ENCODE measurements at regions not wholly inside any gene's neighbourhood (a gene's known extent, or its start where the extent isn't known, plus 50 kb on each side); places are given as distances from the start of the nearest gene placed in this dataset.

- WGBS, result 70% methylated on average over 20 of the region's 24 CpGs
- Histone ChIP-seq H3K4ac (ENCODE audit: low read depth in 1 of 2, low read length in 2 of 2) (peak overlapping the region in 1 of 2 experiments; percentile 39), H3K27ac (ENCODE audit: low read length, poor library complexity, severe bottlenecking) (peak overlapping the region; percentile 91), H2AFZ (ENCODE audit: low read depth, low read length) (no peak overlapping the region), H2BK12ac (ENCODE audit: low read length in 2 of 2) (peak overlapping the region in 1 of 2 experiments; percentile 92), H4K8ac (ENCODE audit: low read length) (no peak overlapping the region), H3K23ac (ENCODE audit: low read length in 2 of 2) (no peak overlapping the region), H3K4me2 (ENCODE audit: low read length, poor library complexity, severe bottlenecking) (peak overlapping the region; percentile 60), H4K91ac (ENCODE audit: low read length) (peak overlapping the region; percentile 79), H2BK15ac (ENCODE audit: low read depth, poor library complexity, severe bottlenecking) (no peak overlapping the region), H3K9me3 (ENCODE audit: control insufficient read depth, low read length) (no peaks in the 10 kb centered on the region), H2BK5ac (ENCODE audit: low read depth, low read length, poor library complexity, severe bottlenecking) (peak overlapping the region; percentile 91), H3K27me3 (ENCODE audit: control insufficient read depth in 1 of 2, insufficient read depth in 1 of 2, low read length in 2 of 2) (peaks cover 0 to 75% of the 10 kb centered on the region in 2 experiments), H3K4me3 (ENCODE audit: insufficient read depth in 1 of 2, low read depth in 1 of 2, low read length in 2 of 2) (no peak overlapping the region), H3K9ac (ENCODE audit: low read length) (no peak overlapping the region), H3K4me1 (ENCODE audit: control insufficient read depth, insufficient read depth, low read depth, low read length) (peaks cover 24% of the 10 kb centered on the region), H3K36me3 (ENCODE audit: control insufficient read depth in 1 of 2, insufficient read depth in 2 of 2, low read depth in 1 of 2, low read length in 2 of 2) (peaks cover 0 to 8% of the 10 kb centered on the region in 2 experiments), H2BK120ac (ENCODE audit: low read depth, low read length) (no peak overlapping the region), H2AK5ac (ENCODE audit: low read length, severe bottlenecking) (peak overlapping the region; percentile 76), H3K14ac (ENCODE audit: low read length in 2 of 2) (peak overlapping the region in 1 of 2 experiments; percentile 80), H3K79me1 (replicated peaks; ENCODE audit: low read length, poor library complexity, severe bottlenecking) (peaks cover 7% of the 10 kb centered on the region), H3K18ac (ENCODE audit: low read depth in 1 of 2, low read length in 2 of 2) (peak overlapping the region in 1 of 2 experiments; percentile 58)
- DNase-seq, result no peak
Measured at GRCh38 chr16:86734543-86735460, 156.5 kb downstream of the FOXL1 start.

DNA sequence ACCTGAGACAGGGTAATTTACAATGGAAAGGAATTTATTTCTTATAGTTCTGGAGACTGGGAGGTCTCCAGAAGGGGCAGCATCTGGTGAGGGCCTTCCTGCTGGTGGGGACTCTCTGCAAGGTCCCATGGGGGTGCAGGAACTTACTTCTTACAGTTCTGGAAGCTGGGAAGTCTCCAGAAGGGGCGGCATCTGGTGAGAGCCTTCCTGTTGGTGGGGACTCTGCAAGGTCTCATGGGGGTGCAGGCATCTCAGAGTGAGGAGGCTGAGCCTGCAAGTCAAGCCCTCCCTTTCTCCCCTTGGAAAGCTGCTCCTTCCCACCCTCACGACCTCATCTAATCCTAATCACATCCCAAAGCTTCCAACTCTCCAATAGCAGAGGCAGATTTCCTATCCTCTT, 157.4 kb downstream of the FOXL1 start:
- no peak overlapping the region for H4K91ac ChIP-seq (ENCODE audit: low read length)
- WGBS, result 67% methylated on average over 1 of the region's 2 CpGs
- H3K4me1 ChIP-seq (ENCODE audit: control insufficient read depth, insufficient read depth, low read depth, low read length), result peaks cover 27% of the 10 kb centered on the region
- H2BK15ac ChIP-seq (ENCODE audit: low read depth, poor library complexity, severe bottlenecking), result no peak overlapping the region
- peaks cover 0 to 66% of the 10 kb centered on the region in 2 experiments for H3K27me3 ChIP-seq (ENCODE audit: control insufficient read depth in 1 of 2, insufficient read depth in 1 of 2, low read length in 2 of 2)
- H3K9ac ChIP-seq (ENCODE audit: low read length), result no peak overlapping the region
- H3K79me1 ChIP-seq (replicated peaks; ENCODE audit: low read length, poor library complexity, severe bottlenecking), result peaks cover 7% of the 10 kb centered on the region
- H2BK5ac ChIP-seq (ENCODE audit: low read depth, low read length, poor library complexity, severe bottlenecking), result no peak overlapping the region
- no peak overlapping the region for H2BK120ac ChIP-seq (ENCODE audit: low read depth, low read length)
- no peak overlapping the region for H3K27ac ChIP-seq (ENCODE audit: low read length, poor library complexity, severe bottlenecking)
- DNase-seq, result no peak
- no peak overlapping the region for H3K4me3 ChIP-seq (ENCODE audit: insufficient read depth in 1 of 2, low read depth in 1 of 2, low read length in 2 of 2)
- peaks cover 0 to 8% of the 10 kb centered on the region in 2 experiments for H3K36me3 ChIP-seq (ENCODE audit: control insufficient read depth in 1 of 2, insufficient read depth in 2 of 2, low read depth in 1 of 2, low read length in 2 of 2)
- no peak overlapping the region for H2BK12ac ChIP-seq (ENCODE audit: low read length in 2 of 2)
- H4K8ac ChIP-seq (ENCODE audit: low read length), result no peak overlapping the region
- H3K23ac ChIP-seq (ENCODE audit: low read length in 2 of 2), result no peak overlapping the region
- no peaks in the 10 kb centered on the region for H3K9me3 ChIP-seq (ENCODE audit: control insufficient read depth, low read length)
- no peak overlapping the region for H2AFZ ChIP-seq (ENCODE audit: low read depth, low read length)
- peak overlapping the region; percentile 73 for H2AK5ac ChIP-seq (ENCODE audit: low read length, severe bottlenecking)
- no peak overlapping the region for H3K4ac ChIP-seq (ENCODE audit: low read depth in 1 of 2, low read length in 2 of 2)
- H3K18ac ChIP-seq (ENCODE audit: low read depth in 1 of 2, low read length in 2 of 2), result no peak overlapping the region
- no peak overlapping the region for H3K14ac ChIP-seq (ENCODE audit: low read length in 2 of 2)
- H3K4me2 ChIP-seq (ENCODE audit: low read length, poor library complexity, severe bottlenecking), result no peak overlapping the region

DNA sequence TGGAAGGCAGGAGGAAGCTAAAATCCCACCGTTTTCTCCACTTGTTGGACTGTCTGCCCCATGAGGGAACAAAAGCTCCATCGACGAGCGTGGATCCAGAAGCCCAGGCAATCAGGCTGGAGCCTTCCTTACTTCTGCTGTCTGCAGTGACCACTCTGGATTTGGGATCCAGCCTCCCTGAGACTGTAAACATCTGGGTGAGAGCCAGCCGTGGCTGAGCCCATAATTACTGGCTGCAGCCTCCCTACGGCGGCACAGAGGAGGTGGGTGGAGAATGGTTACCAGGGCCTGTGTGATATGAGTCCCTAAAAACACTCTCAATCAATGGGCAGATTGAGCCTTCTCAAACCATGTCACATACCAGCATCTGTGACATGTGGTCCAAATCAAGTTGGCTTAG, 158.2 kb downstream of the FOXL1 start:
- Histone ChIP-seq H3K4me2 (ENCODE audit: low read length, poor library complexity, severe bottlenecking) (no peak overlapping the region), H3K27me3 (ENCODE audit: control insufficient read depth in 1 of 2, insufficient read depth in 1 of 2, low read length in 2 of 2) (peaks cover 0 to 58% of the 10 kb centered on the region in 2 experiments)
- 92% methylated on average over 7 of the region's 7 CpGs for WGBS

DNA sequence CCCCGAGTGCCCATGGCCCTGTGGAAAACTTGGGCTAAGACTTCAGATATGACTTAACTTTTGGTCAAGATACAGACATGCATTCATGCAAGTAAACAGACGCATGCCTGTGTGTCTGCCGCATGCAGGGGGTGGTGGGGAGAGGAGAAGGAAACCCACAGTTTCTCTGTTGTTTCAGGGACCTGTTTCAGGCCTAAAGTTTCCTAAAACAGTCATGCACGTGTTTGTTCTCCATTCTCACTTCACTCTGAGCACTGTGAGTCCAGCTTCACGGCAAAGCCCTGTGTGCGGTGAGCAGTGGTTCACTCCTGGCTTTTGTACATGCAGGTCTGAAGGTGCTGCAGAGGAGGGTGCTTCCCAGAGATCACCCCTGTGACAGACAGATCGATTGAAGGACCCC, 158.7 kb downstream of the FOXL1 start:
- Histone ChIP-seq H4K91ac (ENCODE audit: low read length) (no peak overlapping the region), H3K4ac (ENCODE audit: low read depth in 1 of 2, low read length in 2 of 2) (peak overlapping the region in 1 of 2 experiments; percentile 6), H2BK5ac (ENCODE audit: low read depth, low read length, poor library complexity, severe bottlenecking) (no peak overlapping the region), H2BK120ac (ENCODE audit: low read depth, low read length) (no peak overlapping the region), H3K4me1 (ENCODE audit: control insufficient read depth, insufficient read depth, low read depth, low read length) (peaks cover 34% of the 10 kb centered on the region), H3K14ac (ENCODE audit: low read length in 2 of 2) (no peak overlapping the region), H3K18ac (ENCODE audit: low read depth in 1 of 2, low read length in 2 of 2) (no peak overlapping the region), H4K8ac (ENCODE audit: low read length) (no peak overlapping the region), H3K27ac (ENCODE audit: low read length, poor library complexity, severe bottlenecking) (no peak overlapping the region), H2AK5ac (ENCODE audit: low read length, severe bottlenecking) (peak overlapping the region; percentile 42), H3K9me3 (ENCODE audit: control insufficient read depth, low read length) (no peaks in the 10 kb centered on the region), H2BK15ac (ENCODE audit: low read depth, poor library complexity, severe bottlenecking) (no peak overlapping the region), H2AFZ (ENCODE audit: low read depth, low read length) (no peak overlapping the region), H3K9ac (ENCODE audit: low read length) (no peak overlapping the region), H3K36me3 (ENCODE audit: control insufficient read depth in 1 of 2, insufficient read depth in 2 of 2, low read depth in 1 of 2, low read length in 2 of 2) (peaks cover 0 to 8% of the 10 kb centered on the region in 2 experiments), H3K23ac (ENCODE audit: low read length in 2 of 2) (no peak overlapping the region), H3K4me2 (ENCODE audit: low read length, poor library complexity, severe bottlenecking) (no peak overlapping the region), H3K4me3 (ENCODE audit: insufficient read depth in 1 of 2, low read depth in 1 of 2, low read length in 2 of 2) (no peak overlapping the region), H2BK12ac (ENCODE audit: low read length in 2 of 2) (no peak overlapping the region), H3K27me3 (ENCODE audit: control insufficient read depth in 1 of 2, insufficient read depth in 1 of 2, low read length in 2 of 2) (peaks cover 0 to 53% of the 10 kb centered on the region in 2 experiments), H3K79me1 (replicated peaks; ENCODE audit: low read length, poor library complexity, severe bottlenecking) (peaks cover 7% of the 10 kb centered on the region)
- 92% methylated on average over 7 of the region's 7 CpGs for WGBS
- DNase-seq, result no peak

More for the DNA sequence above, 158.2 kb downstream of the FOXL1 start:
- no peaks in the 10 kb centered on the region for H3K9me3 ChIP-seq (ENCODE audit: control insufficient read depth, low read length)
- H3K4me3 ChIP-seq (ENCODE audit: insufficient read depth in 1 of 2, low read depth in 1 of 2, low read length in 2 of 2), result no peak overlapping the region
- peak overlapping the region; percentile 66 for H2AK5ac ChIP-seq (ENCODE audit: low read length, severe bottlenecking)
- H4K8ac ChIP-seq (ENCODE audit: low read length), result no peak overlapping the region
- H3K18ac ChIP-seq (ENCODE audit: low read depth in 1 of 2, low read length in 2 of 2), result no peak overlapping the region
- H2BK15ac ChIP-seq (ENCODE audit: low read depth, poor library complexity, severe bottlenecking), result no peak overlapping the region
- H2BK120ac ChIP-seq (ENCODE audit: low read depth, low read length), result no peak overlapping the region
- no peak overlapping the region for H4K91ac ChIP-seq (ENCODE audit: low read length)
- H3K36me3 ChIP-seq (ENCODE audit: control insufficient read depth in 1 of 2, insufficient read depth in 2 of 2, low read depth in 1 of 2, low read length in 2 of 2), result peaks cover 0 to 8% of the 10 kb centered on the region in 2 experiments
- no peak overlapping the region for H2BK5ac ChIP-seq (ENCODE audit: low read depth, low read length, poor library complexity, severe bottlenecking)
- H2BK12ac ChIP-seq (ENCODE audit: low read length in 2 of 2), result peak overlapping the region in 1 of 2 experiments; percentile 5
- H3K27ac ChIP-seq (ENCODE audit: low read length, poor library complexity, severe bottlenecking), result no peak overlapping the region
- peaks cover 7% of the 10 kb centered on the region for H3K79me1 ChIP-seq (replicated peaks; ENCODE audit: low read length, poor library complexity, severe bottlenecking)
- no peak for DNase-seq
- H2AFZ ChIP-seq (ENCODE audit: low read depth, low read length), result no peak overlapping the region
- peaks cover 32% of the 10 kb centered on the region for H3K4me1 ChIP-seq (ENCODE audit: control insufficient read depth, insufficient read depth, low read depth, low read length)
- H3K4ac ChIP-seq (ENCODE audit: low read depth in 1 of 2, low read length in 2 of 2), result no peak overlapping the region
- H3K14ac ChIP-seq (ENCODE audit: low read length in 2 of 2), result no peak overlapping the region
- no peak overlapping the region for H3K9ac ChIP-seq (ENCODE audit: low read length)
- no peak overlapping the region for H3K23ac ChIP-seq (ENCODE audit: low read length in 2 of 2)

All from mesenchymal stem cell (in vitro differentiated cells and primary cell).